ENCODE measurements at regions not wholly inside any gene's neighbourhood (a gene's known extent, or its start where the extent isn't known, plus 50 kb on each side); places are given as distances from the start of the nearest gene placed in this dataset.

- TF ChIP-seq GATA2 (IDR thresholded peaks at IDR 0.05; ENCODE audit: insufficient read depth, insufficient read length, low read depth, low read length) (no peak), EZH2 (IDR thresholded peaks at IDR 0.05; ENCODE audit: borderline replicate concordance, low read depth, low read length, severe bottlenecking) (no peak), POLR2A (IDR thresholded peaks at IDR 0.05; ENCODE audit: low read depth, low read length) (no peak), FOS (IDR thresholded peaks at IDR 0.05; ENCODE audit: borderline replicate concordance, insufficient read depth, low read length) (no peak), POLR2AphosphoS5 (IDR thresholded peaks at IDR 0.05; ENCODE audit: insufficient read depth, low read depth, low read length) (no peak), JUN (IDR thresholded peaks at IDR 0.05; ENCODE audit: borderline replicate concordance, insufficient read depth, insufficient read length, low read depth) (no peak), MYC (IDR thresholded peaks at IDR 0.05; ENCODE audit: low read depth, low read length) (no peak)
- TF ChIP-seq, protein P1, sequence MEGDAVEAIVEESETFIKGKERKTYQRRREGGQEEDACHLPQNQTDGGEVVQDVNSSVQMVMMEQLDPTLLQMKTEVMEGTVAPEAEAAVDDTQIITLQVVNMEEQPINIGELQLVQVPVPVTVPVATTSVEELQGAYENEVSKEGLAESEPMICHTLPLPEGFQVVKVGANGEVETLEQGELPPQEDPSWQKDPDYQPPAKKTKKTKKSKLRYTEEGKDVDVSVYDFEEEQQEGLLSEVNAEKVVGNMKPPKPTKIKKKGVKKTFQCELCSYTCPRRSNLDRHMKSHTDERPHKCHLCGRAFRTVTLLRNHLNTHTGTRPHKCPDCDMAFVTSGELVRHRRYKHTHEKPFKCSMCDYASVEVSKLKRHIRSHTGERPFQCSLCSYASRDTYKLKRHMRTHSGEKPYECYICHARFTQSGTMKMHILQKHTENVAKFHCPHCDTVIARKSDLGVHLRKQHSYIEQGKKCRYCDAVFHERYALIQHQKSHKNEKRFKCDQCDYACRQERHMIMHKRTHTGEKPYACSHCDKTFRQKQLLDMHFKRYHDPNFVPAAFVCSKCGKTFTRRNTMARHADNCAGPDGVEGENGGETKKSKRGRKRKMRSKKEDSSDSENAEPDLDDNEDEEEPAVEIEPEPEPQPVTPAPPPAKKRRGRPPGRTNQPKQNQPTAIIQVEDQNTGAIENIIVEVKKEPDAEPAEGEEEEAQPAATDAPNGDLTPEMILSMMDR (IDR thresholded peaks at IDR 0.05; ENCODE audit: extremely low read depth in 1 of 2, insufficient read depth in 1 of 2, low read depth in 1 of 2, low read length in 2 of 2), result no peak
- TF ChIP-seq, protein P2, sequence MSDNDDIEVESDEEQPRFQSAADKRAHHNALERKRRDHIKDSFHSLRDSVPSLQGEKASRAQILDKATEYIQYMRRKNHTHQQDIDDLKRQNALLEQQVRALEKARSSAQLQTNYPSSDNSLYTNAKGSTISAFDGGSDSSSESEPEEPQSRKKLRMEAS (IDR thresholded peaks at IDR 0.05; ENCODE audit: insufficient read depth, insufficient read length), result no peak
- H3K27ac ChIP-seq (ENCODE audit: insufficient read depth, low read depth, low read length), result no peak overlapping the region
- H3K9me1 ChIP-seq (replicated peaks; ENCODE audit: control insufficient read depth, extremely low read depth, insufficient read depth, low read length), result no peaks in the 10 kb centered on the region
- H3K4me3 ChIP-seq (replicated peaks in 1 of 3; ENCODE audit: insufficient read depth in 1 of 3, low read depth in 1 of 3, low read length in 3 of 3), result no peak overlapping the region
- H3K9ac ChIP-seq (replicated peaks; ENCODE audit: extremely low read depth, insufficient read depth, low read length), result no peak overlapping the region
- no peaks in the 10 kb centered on the region for H3K79me2 ChIP-seq (ENCODE audit: control insufficient read depth, insufficient read depth, low read length)
- POLR2A ChIA-PET, result no interaction called here
- dilution Hi-C loops (cut with MboI; ENCODE audit: extremely low pct_ligation_motif_present, low sequenced_read_pairs) (no loop called here), intact Hi-C loops (cut with micrococcal nuclease) (no loop called here)
- H3K4me1 ChIP-seq (ENCODE audit: control insufficient read depth, extremely low read depth, insufficient read depth, low read length), result no peaks in the 10 kb centered on the region
- H3K36me3 ChIP-seq (ENCODE audit: control insufficient read depth in 2 of 2, extremely low read depth in 1 of 2, insufficient read depth in 2 of 2, low read length in 2 of 2), result no peaks in the 10 kb centered on the region
- FAIRE-seq (no peak), DNase-seq (ENCODE audit: low read depth, low spot score) (no peak)
- no peak overlapping the region for H3K4me2 ChIP-seq (ENCODE audit: insufficient read depth, low read length)
- no TSS peak for BruUV-seq (replicated peaks)
- no peaks in the 10 kb centered on the region for H3K9me3 ChIP-seq (replicated peaks; ENCODE audit: control insufficient read depth, insufficient read depth, low read length)
- no peak overlapping the region for H2AFZ ChIP-seq (ENCODE audit: low read depth, low read length)
- no peaks in the 10 kb centered on the region for H4K20me1 ChIP-seq (replicated peaks; ENCODE audit: control insufficient read depth, extremely low read depth, insufficient read depth, low read length)
- H3K27me3 ChIP-seq (ENCODE audit: control insufficient read depth in 2 of 2, insufficient read depth in 2 of 2, low read length in 2 of 2), result no peaks in the 10 kb centered on the region
- CTCF ChIA-PET, result no interaction called here
These were observed 121.3 kb upstream of the DDX18 start for GRCh38 chr2:117693154-117693553.
